ENCODE measurements at regions not wholly inside any gene's neighbourhood (a gene's known extent, or its start where the extent isn't known, plus 50 kb on each side); places are given as distances from the start of the nearest gene placed in this dataset.

DNA sequence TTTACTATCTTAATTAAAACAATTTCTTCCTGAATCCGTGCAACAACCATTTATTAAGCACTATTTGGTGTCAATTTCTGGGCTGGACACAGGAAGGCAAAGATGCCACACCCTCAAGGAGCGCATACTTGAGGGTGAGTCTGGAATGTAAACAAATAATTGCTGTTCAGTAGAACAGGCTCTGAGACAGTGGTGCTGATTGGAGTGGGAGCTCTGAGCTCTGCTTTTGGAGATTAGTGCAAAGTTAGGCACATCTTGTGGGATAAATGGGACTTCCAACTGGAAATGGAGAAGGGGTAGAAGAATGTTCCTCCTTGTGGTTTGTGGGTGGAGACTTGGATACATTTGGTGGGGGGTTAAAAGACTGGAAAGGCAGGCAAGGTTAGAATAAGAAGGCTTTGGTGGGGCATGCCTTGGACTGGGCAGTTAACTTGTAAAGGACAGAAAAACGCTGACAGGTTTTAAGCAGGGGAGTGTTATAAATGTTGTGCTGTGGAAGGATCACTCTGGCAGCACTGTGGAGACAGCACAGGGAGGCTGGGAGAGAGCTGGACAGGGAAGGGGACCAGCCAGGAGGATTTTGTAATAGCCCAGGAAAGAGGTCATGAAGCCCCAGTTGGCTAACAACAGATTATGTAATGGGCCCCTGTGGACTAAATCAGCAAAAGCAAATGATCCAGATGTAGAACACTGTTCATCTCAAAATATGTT is 80.7 kb downstream of the ZNF365 start:
- TF ChIP-seq EZH2 (IDR thresholded peaks at IDR 0.05) (no peak), POLR2AphosphoS5 (IDR thresholded peaks at IDR 0.05; ENCODE audit: borderline replicate concordance, low read depth, low read length) (no peak)
